Fibroblast of lung (primary cell): ENCODE measurements at regions not wholly inside any gene's neighbourhood (a gene's known extent, or its start where the extent isn't known, plus 50 kb on each side); places are given as distances from the start of the nearest gene placed in this dataset.

ENCODE experiments used
- CTCF ChIP-seq, 2 donors: IDR thresholded peaks in 1 of 2; conservative IDR thresholded peaks in 1 of 2; 1 replicate in 1 of 2; 2 replicates in 1 of 2; pipeline ENCODE4 v1.5.1; 2011 to 2012; ENCODE audit warnings: low read length in 2 of 2, control low read depth in 1 of 2, inconsistent platforms in 1 of 2, low read depth in 1 of 2, mild to moderate bottlenecking in 1 of 2
- EZH2 ChIP-seq: IDR thresholded peaks from 2 replicates; pipeline ENCODE4 v1.5.1; 2012; ENCODE audit warnings: low read length, control low read depth, mild to moderate bottlenecking; ENCODE audit errors: missing control alignments

- no peak for TF ChIP-seq CTCF (conservative IDR thresholded peaks at IDR 0.05 in 1 of 2, IDR thresholded peaks at IDR 0.05 in 1 of 2; ENCODE audit: low read depth in 1 of 2, low read length in 2 of 2)
- TF ChIP-seq EZH2, result no peak
These were observed 276.8 kb upstream of the FANCL start for GRCh38 chr2:58517881-58518280.
